HEK293 (cell line): ENCODE measurements at regions not wholly inside any gene's neighbourhood (a gene's known extent, or its start where the extent isn't known, plus 50 kb on each side); places are given as distances from the start of the nearest gene placed in this dataset.
A peak's percentile ranks its signal among the peaks of the same experiment; 100 is the strongest.

ENCODE experiments used
- CTCF ChIA-PET: fragments of 350-600 bp; formaldehyde crosslinking; extraction: SDS; loops from one replicate; lab custom pipeline; 2021; ENCODE audit warnings: antibody characterized with exemption; lab: Yijun Ruan, JAX
- POLR2A ChIA-PET: fragments of 300-600 bp; formaldehyde crosslinking; extraction: SDS; loops from one replicate; lab custom pipeline; 2020; ENCODE audit warnings: antibody characterized with exemption, inconsistent platforms; lab: Yijun Ruan, JAX
- H3K27ac ChIP-seq: fragments of 200-500 bp; sonication (Bioruptor generic); 2 replicates; pipeline ENCODE4 v1.5.1; 2014; ENCODE audit warnings: low read depth, low read length, control low read depth, inconsistent platforms; ENCODE audit errors: extremely low read depth
- H3K36me3 ChIP-seq, 2 experiments: fragments of 200-500 bp in 1 of 2; sonication (Bioruptor generic) in 1 of 2; 1 replicate in 1 of 2; 2 replicates in 1 of 2; pipeline ENCODE4 v1.5.1; 2014 to 2017; ENCODE audit warnings: inconsistent platforms in 2 of 2, low read length in 2 of 2; ENCODE audit not compliant: control insufficient read depth in 2 of 2, insufficient read depth in 1 of 2
- H3K4me1 ChIP-seq: fragments of 200-500 bp; sonication (Bioruptor generic); 2 replicates; pipeline ENCODE4 v1.5.1; 2014; ENCODE audit warnings: mild to moderate bottlenecking, low read length, inconsistent platforms; ENCODE audit not compliant: control insufficient read depth, insufficient read depth
- H3K4me3 ChIP-seq: 2 replicates; pipeline ENCODE4 v1.5.1; 2011; ENCODE audit warnings: low read depth, mild to moderate bottlenecking, control low read depth, low read length, moderate library complexity
- H3K9me3 ChIP-seq: fragments of 200-500 bp; sonication (Bioruptor generic); 2 replicates; pipeline ENCODE4 v1.5.1; 2014; ENCODE audit warnings: low read depth, low read length, inconsistent platforms; ENCODE audit not compliant: control insufficient read depth, insufficient read depth
- HOXC10 ChIP-seq: sonication (generic); formaldehyde crosslinking; IDR thresholded peaks from 2 replicates; pipeline ENCODE4 v1.8.1; 2023; ENCODE audit warnings: mild to moderate bottlenecking, missing genetic modification reagents
- KLF7 ChIP-seq: fragments of 450-650 bp; formaldehyde crosslinking; IDR thresholded peaks from 2 replicates; pipeline ENCODE4 v1.5.1; 2016; ENCODE audit warnings: missing biosample characterization, missing genetic modification characterization, borderline replicate concordance
- KLF9 ChIP-seq: fragments of 450-650 bp; formaldehyde crosslinking; IDR thresholded peaks from 2 replicates; pipeline ENCODE4 v1.5.1; 2016; ENCODE audit warnings: missing biosample characterization, missing genetic modification characterization, low read depth
- OVOL3 ChIP-seq: fragments of 450-650 bp; formaldehyde crosslinking; IDR thresholded peaks from 2 replicates; pipeline ENCODE4 v1.5.1; 2016; ENCODE audit warnings: missing biosample characterization, missing genetic modification characterization
- PBX3 ChIP-seq: sonication (generic); formaldehyde crosslinking; IDR thresholded peaks from 2 replicates; pipeline ENCODE4 v1.8.1; 2022; ENCODE audit warnings: mild to moderate bottlenecking, moderate library complexity, missing genetic modification reagents
- REST ChIP-seq: fragments of 450-650 bp; formaldehyde crosslinking; IDR thresholded peaks from 2 replicates; pipeline ENCODE4 v1.5.1; 2016; ENCODE audit warnings: missing biosample characterization, missing genetic modification characterization
- WT1 ChIP-seq: fragments of 450-650 bp; formaldehyde crosslinking; IDR thresholded peaks from 2 replicates; pipeline ENCODE4 v1.5.1; 2016; ENCODE audit warnings: missing biosample characterization, missing genetic modification characterization
- ZNF24 ChIP-seq: fragments of 450-650 bp; formaldehyde crosslinking; IDR thresholded peaks from 2 replicates; pipeline ENCODE4 v1.5.1; 2016; ENCODE audit warnings: missing biosample characterization, missing genetic modification characterization
- ZNF248 ChIP-seq: fragments of 450-650 bp; formaldehyde crosslinking; IDR thresholded peaks from 2 replicates; pipeline ENCODE4 v1.5.1; 2017; ENCODE audit warnings: missing biosample characterization, missing genetic modification characterization
- ZNF274 ChIP-seq, 2 experiments: fragments of 200-500 bp in 1 of 2; fragments of 450-650 bp in 1 of 2; sonication (Bioruptor generic) in 1 of 2; formaldehyde crosslinking in 1 of 2; IDR thresholded peaks; 2 replicates each; pipeline versions ENCODE4 v1.5.1 to v1.6.1; 2014 to 2016; ENCODE audit warnings: borderline replicate concordance in 1 of 2, inconsistent platforms in 1 of 2, low read length in 1 of 2, missing biosample characterization in 1 of 2, missing genetic modification characterization in 1 of 2
- ZNF292 ChIP-seq: fragments of 450-650 bp; formaldehyde crosslinking; IDR thresholded peaks from 2 replicates; pipeline ENCODE4 v1.5.1; 2016; ENCODE audit warnings: low read depth, missing biosample characterization, missing genetic modification characterization, borderline replicate concordance
- ZNF302 ChIP-seq: fragments of 450-650 bp; formaldehyde crosslinking; IDR thresholded peaks from 2 replicates; pipeline ENCODE4 v1.5.1; 2016; ENCODE audit warnings: missing biosample characterization, missing genetic modification characterization, low read depth
- ZNF449 ChIP-seq: fragments of 450-650 bp; formaldehyde crosslinking; IDR thresholded peaks from 2 replicates; pipeline ENCODE4 v1.5.1; 2017; ENCODE audit warnings: missing biosample characterization, mild to moderate bottlenecking, missing genetic modification characterization, moderate library complexity
- ZNF473 ChIP-seq: fragments of 450-650 bp; formaldehyde crosslinking; IDR thresholded peaks from 2 replicates; pipeline ENCODE4 v1.5.1; 2017; ENCODE audit warnings: missing biosample characterization, missing genetic modification characterization
- ZNF623 ChIP-seq: fragments of 450-650 bp; formaldehyde crosslinking; IDR thresholded peaks from 2 replicates; pipeline ENCODE4 v1.5.1; 2016; ENCODE audit warnings: missing biosample characterization, missing genetic modification characterization
- ZNF677 ChIP-seq: fragments of 450-650 bp; IDR thresholded peaks from 2 replicates; pipeline ENCODE4 v1.5.0; 2018; ENCODE audit warnings: missing biosample characterization, mild to moderate bottlenecking, missing genetic modification characterization, moderate library complexity
- ZNF704 ChIP-seq: fragments of 450-650 bp; formaldehyde crosslinking; IDR thresholded peaks from 2 replicates; pipeline ENCODE4 v1.5.1; 2016; ENCODE audit warnings: missing biosample characterization, missing genetic modification characterization

- TF ChIP-seq KLF7 (tag by site-specific recombination) = no peak
Measured at GRCh38 chr5:91875196-91875779, 492.2 kb upstream of the ARRDC3 start (continued).

GRCh38 chr5:91867799-91868198 is 484.7 kb upstream of the ARRDC3 start:
- H3K4me1 ChIP-seq = no peaks in the 10 kb centered on the region
- no peak overlapping the region for H3K27ac ChIP-seq
- no peak overlapping the region for H3K4me3 ChIP-seq
- H3K9me3 ChIP-seq = no peaks in the 10 kb centered on the region
- ChIA-PET CTCF (no interaction called here), POLR2A (no interaction called here)
- no peaks in the 10 kb centered on the region for H3K36me3 ChIP-seq
- TF ChIP-seq ZNF623 (tag by site-specific recombination) = peak; percentile 50; the same call in 1 of the 2 replicates
- no peak for TF ChIP-seq ZNF704 (tag by site-specific recombination)
- TF ChIP-seq, all 188 proteins: peak for 1

GRCh38 chr5:91865915-91866314 is 482.8 kb upstream of the ARRDC3 start:
- H3K9me3 ChIP-seq = no peaks in the 10 kb centered on the region
- CTCF ChIA-PET = no interaction called here
- no peaks in the 10 kb centered on the region for H3K36me3 ChIP-seq
- H3K4me1 ChIP-seq = no peaks in the 10 kb centered on the region
- no peak overlapping the region for H3K4me3 ChIP-seq
- TF ChIP-seq ZNF292 (tag by site-specific recombination) (no peak), ZNF677 (tag by site-specific recombination) (no peak), ZNF274 (IDR thresholded peaks at IDR 0.05; ENCODE audit: low read length) (no peak), ZNF274 (tag by site-specific recombination; IDR thresholded peaks at IDR 0.05; ENCODE audit: borderline replicate concordance) (no peak), KLF7 (tag by site-specific recombination) (no peak), OVOL3 (tag by site-specific recombination) (no peak), ZNF248 (no peak), WT1 (tag by site-specific recombination) (no peak), ZNF449 (tag by site-specific recombination) (no peak), PBX3 (no peak), REST (no peak), KLF9 (no peak), ZNF473 (tag by site-specific recombination) (no peak), ZNF24 (tag by site-specific recombination) (no peak), HOXC10 (no peak), ZNF302 (tag by site-specific recombination) (no peak)
- no peak overlapping the region for H3K27ac ChIP-seq
- POLR2A ChIA-PET = no interaction called here
